Esophagus squamous epithelium (tissue), 4 donors: ENCODE measurements at regions not wholly inside any gene's neighbourhood (a gene's known extent, or its start where the extent isn't known, plus 50 kb on each side); places are given as distances from the start of the nearest gene placed in this dataset.

Source experiments
- POLR2A ChIP-seq, 4 donors: fragments of 450-650 bp; IDR thresholded peaks; one replicate each; pipeline ENCODE4 v1.6.1; 2017; ENCODE audit warnings: antibody characterized with exemption in 4 of 4, mild to moderate bottlenecking in 4 of 4, moderate library complexity in 3 of 4
- TF ChIP-seq, protein P1 (sequence below), 6 experiments: fragments of 450-650 bp in 4 of 6; fragments of 200-600 bp in 2 of 6; sonication (generic) in 2 of 6; IDR thresholded peaks; one replicate each; pipeline ENCODE4 v1.5.1; 2016 to 2019; ENCODE audit warnings: antibody characterized with exemption in 6 of 6, mild to moderate bottlenecking in 4 of 6, moderate library complexity in 4 of 6

- TF ChIP-seq, protein P1, sequence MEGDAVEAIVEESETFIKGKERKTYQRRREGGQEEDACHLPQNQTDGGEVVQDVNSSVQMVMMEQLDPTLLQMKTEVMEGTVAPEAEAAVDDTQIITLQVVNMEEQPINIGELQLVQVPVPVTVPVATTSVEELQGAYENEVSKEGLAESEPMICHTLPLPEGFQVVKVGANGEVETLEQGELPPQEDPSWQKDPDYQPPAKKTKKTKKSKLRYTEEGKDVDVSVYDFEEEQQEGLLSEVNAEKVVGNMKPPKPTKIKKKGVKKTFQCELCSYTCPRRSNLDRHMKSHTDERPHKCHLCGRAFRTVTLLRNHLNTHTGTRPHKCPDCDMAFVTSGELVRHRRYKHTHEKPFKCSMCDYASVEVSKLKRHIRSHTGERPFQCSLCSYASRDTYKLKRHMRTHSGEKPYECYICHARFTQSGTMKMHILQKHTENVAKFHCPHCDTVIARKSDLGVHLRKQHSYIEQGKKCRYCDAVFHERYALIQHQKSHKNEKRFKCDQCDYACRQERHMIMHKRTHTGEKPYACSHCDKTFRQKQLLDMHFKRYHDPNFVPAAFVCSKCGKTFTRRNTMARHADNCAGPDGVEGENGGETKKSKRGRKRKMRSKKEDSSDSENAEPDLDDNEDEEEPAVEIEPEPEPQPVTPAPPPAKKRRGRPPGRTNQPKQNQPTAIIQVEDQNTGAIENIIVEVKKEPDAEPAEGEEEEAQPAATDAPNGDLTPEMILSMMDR (IDR thresholded peaks at IDR 0.05), result no peak
- TF ChIP-seq POLR2A (IDR thresholded peaks at IDR 0.05), result no peak
Observed at GRCh38 chr15:31251165-31251564, 75.5 kb upstream of the KLF13 start.
